Gastroesophageal sphincter (tissue), 4 donors: ENCODE measurements at regions not wholly inside any gene's neighbourhood (a gene's known extent, or its start where the extent isn't known, plus 50 kb on each side); places are given as distances from the start of the nearest gene placed in this dataset.

ENCODE experiments used
- ATAC-seq: fragments of 150-250 bp; one replicate; pipeline ENCODE4 v1.9.1; 2016; ENCODE audit warnings: mild to moderate bottlenecking, moderate library complexity
- H3K27ac ChIP-seq, 4 donors: fragments of 200-600 bp; sonication (generic) in 3 of 4; 1 replicate in 3 of 4; 2 replicates in 1 of 4; pipeline ENCODE4 v1.5.1; 2016 to 2019
- H3K27me3 ChIP-seq: fragments of 200-600 bp; sonication (generic); one replicate; pipeline ENCODE4 v1.5.1; 2019
- H3K36me3 ChIP-seq, 2 donors: fragments of 200-600 bp; sonication (generic); one replicate each; pipeline ENCODE4 v1.5.1; 2019; ENCODE audit warnings: control low read depth in 1 of 2
- H3K4me1 ChIP-seq, 3 donors: fragments of 200-600 bp; sonication (generic); 1 replicate in 2 of 3; 2 replicates in 1 of 3; pipeline ENCODE4 v1.5.1; 2016 to 2019; ENCODE audit warnings: control low read depth in 2 of 3
- H3K4me3 ChIP-seq, 2 donors: fragments of 200-600 bp; sonication (generic); one replicate each; pipeline ENCODE4 v1.5.1; 2019; ENCODE audit warnings: mild to moderate bottlenecking in 1 of 2, moderate library complexity in 1 of 2
- H3K9me3 ChIP-seq, 3 donors: fragments of 200-600 bp; sonication (generic); one replicate each; pipeline ENCODE4 v1.5.1; 2017 to 2019; ENCODE audit warnings: control low read depth in 2 of 3
- CTCF ChIP-seq, 4 experiments: fragments of 200-600 bp in 2 of 4; fragments of 450-650 bp in 2 of 4; sonication (generic) in 1 of 4; IDR thresholded peaks; one replicate each; pipeline ENCODE4 v1.5.1; 2017 to 2019; ENCODE audit warnings: antibody characterized with exemption in 4 of 4, mild to moderate bottlenecking in 2 of 4, moderate library complexity in 2 of 4
- EP300 ChIP-seq: sonication (generic); formaldehyde crosslinking; IDR thresholded peaks from one replicate; pipeline ENCODE4 v1.6.1; 2017; ENCODE audit warnings: antibody characterized with exemption, mild to moderate bottlenecking
- POLR2A ChIP-seq, 2 donors: fragments of 450-650 bp; IDR thresholded peaks; one replicate each; pipeline ENCODE4 v1.6.1; 2017; ENCODE audit warnings: antibody characterized with exemption in 2 of 2, mild to moderate bottlenecking in 2 of 2, moderate library complexity in 1 of 2
- POLR2AphosphoS5 ChIP-seq: sonication (generic); formaldehyde crosslinking; IDR thresholded peaks from one replicate; pipeline ENCODE4 v1.6.1; 2017; ENCODE audit warnings: antibody characterized with exemption
- WGBS, 2 donors: methylation state at CpG; one replicate each; pipeline ENCODE4 v1.1.5; 2018; ENCODE audit warnings: low coverage in 1 of 2; 5-methylcytosine and 5-hydroxymethylcytosine counted together

GRCh38 chr10:61071580-61071979 is 127.6 kb upstream of the RHOBTB1 start:
- H3K27me3 ChIP-seq: no peaks in the 10 kb centered on the region
- no peak overlapping the region for H3K4me3 ChIP-seq
- H3K36me3 ChIP-seq: no peaks in the 10 kb centered on the region
- no peaks in the 10 kb centered on the region for H3K4me1 ChIP-seq
- no peak for ATAC-seq
- WGBS, 2 donors: 88 to 96% methylated on average over 3 of the region's 3 CpGs
- TF ChIP-seq CTCF (IDR thresholded peaks at IDR 0.05) (no peak), POLR2AphosphoS5 (no peak), POLR2A (IDR thresholded peaks at IDR 0.05) (no peak), EP300 (no peak)
- H3K9me3 ChIP-seq: no peaks in the 10 kb centered on the region
- H3K27ac ChIP-seq: no peak overlapping the region

- no peak overlapping the region for H3K27ac ChIP-seq
- no peak for ATAC-seq
- peaks cover 0 to 4% (median 0%) of the 10 kb centered on the region in 3 donors for H3K4me1 ChIP-seq
- H3K9me3 ChIP-seq: no peaks in the 10 kb centered on the region
- H3K4me3 ChIP-seq: no peak overlapping the region
- TF ChIP-seq EP300: no peak
- no peak for TF ChIP-seq CTCF (IDR thresholded peaks at IDR 0.05)
- 63 to 100% methylated on average over 1 of the region's 1 CpG for WGBS, 2 donors
- H3K36me3 ChIP-seq: no peaks in the 10 kb centered on the region
- no peaks in the 10 kb centered on the region for H3K27me3 ChIP-seq
Observed at GRCh38 chr10:61068471-61068870, 124.5 kb upstream of the RHOBTB1 start.

GRCh38 chr10:61067671-61068336 is 123.8 kb upstream of the RHOBTB1 start:
- Histone ChIP-seq H3K4me3 (no peak overlapping the region), H3K27ac (no peak overlapping the region), H3K27me3 (no peaks in the 10 kb centered on the region), H3K9me3 (no peaks in the 10 kb centered on the region), H3K36me3 (no peaks in the 10 kb centered on the region), H3K4me1 (peaks cover 0 to 9% (median 3%) of the 10 kb centered on the region in 3 donors)
- TF ChIP-seq POLR2A (IDR thresholded peaks at IDR 0.05) (no peak), EP300 (no peak), CTCF (IDR thresholded peaks at IDR 0.05) (no peak), POLR2AphosphoS5 (no peak)
- WGBS, 2 donors: 83 to 85% methylated on average over 1 to 2 of the region's 4 CpGs
- ATAC-seq: no peak

GRCh38 chr10:61066661-61067344 is 122.8 kb upstream of the RHOBTB1 start:
- TF ChIP-seq CTCF (IDR thresholded peaks at IDR 0.05) (no peak), EP300 (no peak), POLR2A (IDR thresholded peaks at IDR 0.05) (no peak), POLR2AphosphoS5 (no peak)
- 52 to 59% methylated on average over 7 of the region's 7 CpGs for WGBS, 2 donors
- Histone ChIP-seq H3K27ac (no peak overlapping the region), H3K4me3 (no peak overlapping the region), H3K4me1 (peaks cover 0 to 9% (median 3%) of the 10 kb centered on the region in 3 donors), H3K36me3 (no peaks in the 10 kb centered on the region), H3K9me3 (no peaks in the 10 kb centered on the region), H3K27me3 (no peaks in the 10 kb centered on the region)
- ATAC-seq: no peak

GRCh38 chr10:61065051-61065450 is 121.1 kb upstream of the RHOBTB1 start:
- H3K27ac ChIP-seq: no peak overlapping the region
- no peaks in the 10 kb centered on the region for H3K36me3 ChIP-seq
- H3K4me1 ChIP-seq: peaks cover 0 to 9% (median 3%) of the 10 kb centered on the region in 3 donors
- no peak overlapping the region for H3K4me3 ChIP-seq
- H3K9me3 ChIP-seq: no peaks in the 10 kb centered on the region
- no peak for ATAC-seq
- no peak for TF ChIP-seq POLR2A (IDR thresholded peaks at IDR 0.05)
- TF ChIP-seq CTCF (IDR thresholded peaks at IDR 0.05): no peak
- no peak for TF ChIP-seq EP300
- no peak for TF ChIP-seq POLR2AphosphoS5
- H3K27me3 ChIP-seq: no peaks in the 10 kb centered on the region
- WGBS, 2 donors: 93 to 100% methylated on average over 2 of the region's 2 CpGs
